ENCODE measurements at regions not wholly inside any gene's neighbourhood (a gene's known extent, or its start where the extent isn't known, plus 50 kb on each side); places are given as distances from the start of the nearest gene placed in this dataset.

DNA sequence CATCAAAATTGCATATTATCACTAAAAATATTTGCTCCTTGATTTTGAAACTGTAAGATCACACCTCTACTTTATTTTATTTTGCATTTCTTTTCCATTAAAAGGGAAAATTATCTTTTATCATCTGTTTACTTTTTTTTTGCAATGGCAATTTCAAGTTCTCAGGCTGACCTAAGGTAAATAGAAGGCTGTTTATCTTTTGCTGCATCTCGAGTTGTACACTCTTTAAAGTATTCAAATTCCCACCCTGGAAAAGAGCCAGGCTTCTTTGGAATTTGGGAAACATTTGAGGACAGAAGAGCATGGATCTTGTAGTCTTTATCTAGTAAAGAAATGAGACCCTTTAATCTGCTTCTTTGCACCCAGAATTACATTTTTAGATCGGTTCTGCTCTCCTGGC lies 645.7 kb downstream of the SLC4A3 start:
- H3K27ac ChIP-seq (ENCODE audit: low read depth, low read length) = no peak overlapping the region
- H3K23ac ChIP-seq (ENCODE audit: low read length) = no peak overlapping the region
- no peak overlapping the region for H2BK15ac ChIP-seq (replicated peaks; ENCODE audit: low read depth)
- H4K8ac ChIP-seq (ENCODE audit: low read depth, low read length) = no peak overlapping the region
- no peak overlapping the region for H3K4me3 ChIP-seq (ENCODE audit: low read length)
- no peak overlapping the region for H4K5ac ChIP-seq (ENCODE audit: low read length)
- no peak overlapping the region for H3K4me2 ChIP-seq (ENCODE audit: low read length)
- H3K27me3 ChIP-seq (ENCODE audit: insufficient read depth, low read length, poor library complexity) = no peaks in the 10 kb centered on the region
- H3K56ac ChIP-seq (ENCODE audit: low read length) = no peak overlapping the region
- no peaks in the 10 kb centered on the region for H3K79me2 ChIP-seq (ENCODE audit: control insufficient read depth, insufficient read depth, low read length)
- peaks cover 3% of the 10 kb centered on the region for H3K4me1 ChIP-seq (ENCODE audit: control insufficient read depth, low read depth, low read length)
- no peak overlapping the region for H3K4ac ChIP-seq (ENCODE audit: low read depth, low read length)
- WGBS (ENCODE audit: extremely low coverage, insufficient coverage, low lambda C conversion rate) = no CpG with 5 or more reads among the region's 2 CpGs
- H3K36me3 ChIP-seq (ENCODE audit: control insufficient read depth, insufficient read depth, low read length) = no peaks in the 10 kb centered on the region
- H2BK120ac ChIP-seq (ENCODE audit: low read depth, low read length) = no peak overlapping the region
- no peak overlapping the region for H2BK5ac ChIP-seq (ENCODE audit: low read length)
- DNase-seq = no peak
- no peak overlapping the region for H3K18ac ChIP-seq (ENCODE audit: low read length)
- H3K79me1 ChIP-seq (ENCODE audit: low read length) = no peaks in the 10 kb centered on the region
- H3K9ac ChIP-seq (ENCODE audit: low read length) = no peak overlapping the region
- no peak overlapping the region for H2AK5ac ChIP-seq (ENCODE audit: low read length)

DNA sequence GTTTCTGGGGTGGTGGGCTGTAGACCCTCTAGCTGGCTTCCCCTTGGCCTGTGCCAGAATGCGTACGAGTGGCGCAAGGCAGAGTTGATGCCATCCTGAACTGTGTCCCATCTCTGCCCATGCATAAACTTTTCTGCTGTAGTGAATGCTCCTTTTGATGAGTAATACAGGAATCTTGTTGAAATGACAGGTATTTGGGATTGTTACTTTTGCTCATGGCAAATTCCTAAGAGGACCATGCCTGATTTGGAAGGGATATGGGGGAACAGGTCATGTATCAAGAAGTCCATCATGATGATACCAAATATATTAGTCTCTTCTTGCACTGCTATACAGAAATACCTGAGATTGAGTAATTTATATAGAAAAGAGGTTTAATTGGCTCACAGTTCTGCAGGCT lies 648.0 kb downstream of the SLC4A3 start:
- H3K27ac ChIP-seq (ENCODE audit: low read depth, low read length) = no peak overlapping the region
- no peaks in the 10 kb centered on the region for H3K79me2 ChIP-seq (ENCODE audit: control insufficient read depth, insufficient read depth, low read length)
- peaks cover 3% of the 10 kb centered on the region for H3K4me1 ChIP-seq (ENCODE audit: control insufficient read depth, low read depth, low read length)
- H3K4ac ChIP-seq (ENCODE audit: low read depth, low read length) = no peak overlapping the region
- H2AK5ac ChIP-seq (ENCODE audit: low read length) = no peak overlapping the region
- H3K4me3 ChIP-seq (ENCODE audit: low read length) = no peak overlapping the region
- no peak overlapping the region for H4K8ac ChIP-seq (ENCODE audit: low read depth, low read length)
- no peaks in the 10 kb centered on the region for H3K36me3 ChIP-seq (ENCODE audit: control insufficient read depth, insufficient read depth, low read length)
- H2BK15ac ChIP-seq (replicated peaks; ENCODE audit: low read depth) = no peak overlapping the region
- no peaks in the 10 kb centered on the region for H3K79me1 ChIP-seq (ENCODE audit: low read length)
- no CpG with 5 or more reads among the region's 3 CpGs for WGBS (ENCODE audit: extremely low coverage, insufficient coverage, low lambda C conversion rate)
- no peak overlapping the region for H3K4me2 ChIP-seq (ENCODE audit: low read length)
- no peak overlapping the region for H4K5ac ChIP-seq (ENCODE audit: low read length)
- no peak overlapping the region for H3K56ac ChIP-seq (ENCODE audit: low read length)
- H2BK5ac ChIP-seq (ENCODE audit: low read length) = no peak overlapping the region
- peak; percentile 14 for DNase-seq
- H3K18ac ChIP-seq (ENCODE audit: low read length) = no peak overlapping the region
- H3K9ac ChIP-seq (ENCODE audit: low read length) = no peak overlapping the region
- H3K23ac ChIP-seq (ENCODE audit: low read length) = no peak overlapping the region
- H3K27me3 ChIP-seq (ENCODE audit: insufficient read depth, low read length, poor library complexity) = no peaks in the 10 kb centered on the region
- H2BK120ac ChIP-seq (ENCODE audit: low read depth, low read length) = no peak overlapping the region

DNA sequence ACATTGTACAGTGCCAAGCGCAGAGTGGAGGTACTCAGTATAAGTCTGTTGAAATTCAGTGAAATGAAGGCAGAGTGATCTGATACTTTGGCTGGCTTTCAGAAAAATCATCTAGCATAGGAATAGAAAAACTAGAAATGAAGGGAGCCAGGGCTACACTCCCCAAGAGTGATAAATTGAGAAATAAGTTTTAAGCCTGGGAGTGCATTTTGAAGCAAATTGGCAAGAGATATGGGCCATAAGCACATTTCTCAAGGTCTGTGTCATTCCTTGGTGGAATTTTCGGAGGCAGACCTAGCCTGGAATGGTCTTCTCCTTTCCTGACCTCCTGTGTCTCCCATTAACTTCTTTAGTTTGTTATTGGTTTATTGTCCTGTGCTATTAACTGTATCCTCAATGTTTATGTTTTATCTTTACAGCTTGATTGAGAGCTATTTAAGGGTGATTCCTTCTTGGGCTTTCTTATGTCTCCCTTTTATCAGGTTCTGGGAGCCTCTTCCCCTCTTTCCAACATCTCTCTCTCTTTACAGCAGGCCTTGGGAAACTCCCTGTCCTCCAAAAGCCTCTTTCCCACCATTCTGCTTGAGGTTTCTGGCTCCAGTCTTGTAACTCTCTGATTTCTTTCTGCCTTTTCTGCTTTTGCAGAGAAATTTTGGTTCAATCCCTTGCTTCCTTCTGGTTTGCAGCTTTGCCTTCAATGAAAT lies 649.5 kb downstream of the SLC4A3 start:
- Histone ChIP-seq H3K56ac (ENCODE audit: low read length) (no peak overlapping the region), H3K27ac (ENCODE audit: low read depth, low read length) (no peak overlapping the region), H2BK5ac (ENCODE audit: low read length) (no peak overlapping the region), H2BK15ac (replicated peaks; ENCODE audit: low read depth) (no peak overlapping the region), H2AK5ac (ENCODE audit: low read length) (no peak overlapping the region), H3K4me1 (ENCODE audit: control insufficient read depth, low read depth, low read length) (no peaks in the 10 kb centered on the region), H2BK120ac (ENCODE audit: low read depth, low read length) (no peak overlapping the region), H3K18ac (ENCODE audit: low read length) (peak overlapping the region; percentile 28), H3K79me1 (ENCODE audit: low read length) (no peaks in the 10 kb centered on the region), H3K4me2 (ENCODE audit: low read length) (no peak overlapping the region), H3K9ac (ENCODE audit: low read length) (no peak overlapping the region), H3K23ac (ENCODE audit: low read length) (no peak overlapping the region), H3K27me3 (ENCODE audit: insufficient read depth, low read length, poor library complexity) (no peaks in the 10 kb centered on the region), H3K4ac (ENCODE audit: low read depth, low read length) (no peak overlapping the region), H4K5ac (ENCODE audit: low read length) (no peak overlapping the region), H4K8ac (ENCODE audit: low read depth, low read length) (peak overlapping the region; percentile 76), H3K4me3 (ENCODE audit: low read length) (no peak overlapping the region), H3K36me3 (ENCODE audit: control insufficient read depth, insufficient read depth, low read length) (no peaks in the 10 kb centered on the region), H3K79me2 (ENCODE audit: control insufficient read depth, insufficient read depth, low read length) (no peaks in the 10 kb centered on the region)
- no peak for DNase-seq
- no CpG with 5 or more reads among the region's 2 CpGs for WGBS (ENCODE audit: extremely low coverage, insufficient coverage, low lambda C conversion rate)

DNA sequence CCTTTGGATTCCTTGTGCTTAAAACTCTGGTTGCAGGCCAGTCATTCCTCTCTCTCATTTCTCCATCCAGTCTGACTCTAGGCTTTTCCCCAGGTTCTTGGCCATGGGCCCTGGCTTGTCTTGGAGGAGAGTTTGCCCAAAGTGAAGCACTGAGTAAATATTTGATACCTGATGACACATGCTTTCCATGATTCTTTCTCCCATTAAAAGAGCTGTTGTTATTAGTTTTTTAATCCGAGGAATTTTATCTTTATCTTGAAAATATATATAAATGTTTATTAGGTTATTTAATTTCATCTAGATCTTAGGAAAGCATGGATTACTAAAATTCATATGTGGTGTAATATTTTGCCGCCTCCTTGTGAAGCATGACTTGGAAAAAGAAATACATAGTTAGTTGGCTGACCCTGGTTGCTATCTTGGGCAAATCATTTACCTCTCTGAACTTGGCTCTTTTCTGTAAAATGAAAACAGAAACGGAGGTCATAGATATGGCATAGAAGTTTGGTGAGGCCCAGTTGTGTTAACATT lies 650.1 kb downstream of the SLC4A3 start:
- Histone ChIP-seq H3K4me3 (ENCODE audit: low read length) (no peak overlapping the region), H3K4me2 (ENCODE audit: low read length) (no peak overlapping the region), H2BK15ac (replicated peaks; ENCODE audit: low read depth) (no peak overlapping the region), H3K4ac (ENCODE audit: low read depth, low read length) (no peak overlapping the region), H3K9ac (ENCODE audit: low read length) (no peak overlapping the region), H4K5ac (ENCODE audit: low read length) (no peak overlapping the region), H2BK5ac (ENCODE audit: low read length) (no peak overlapping the region), H3K27me3 (ENCODE audit: insufficient read depth, low read length, poor library complexity) (no peaks in the 10 kb centered on the region), H3K79me1 (ENCODE audit: low read length) (no peaks in the 10 kb centered on the region), H3K18ac (ENCODE audit: low read length) (peak overlapping the region; percentile 28), H3K36me3 (ENCODE audit: control insufficient read depth, insufficient read depth, low read length) (no peaks in the 10 kb centered on the region), H3K27ac (ENCODE audit: low read depth, low read length) (no peak overlapping the region), H3K4me1 (ENCODE audit: control insufficient read depth, low read depth, low read length) (no peaks in the 10 kb centered on the region), H2AK5ac (ENCODE audit: low read length) (no peak overlapping the region), H4K8ac (ENCODE audit: low read depth, low read length) (no peak overlapping the region), H3K56ac (ENCODE audit: low read length) (no peak overlapping the region), H3K23ac (ENCODE audit: low read length) (no peak overlapping the region), H2BK120ac (ENCODE audit: low read depth, low read length) (no peak overlapping the region), H3K79me2 (ENCODE audit: control insufficient read depth, insufficient read depth, low read length) (no peaks in the 10 kb centered on the region)
- DNase-seq = no peak
- WGBS (ENCODE audit: extremely low coverage, insufficient coverage, low lambda C conversion rate) = no CpG with 5 or more reads among the region's 3 CpGs

DNA sequence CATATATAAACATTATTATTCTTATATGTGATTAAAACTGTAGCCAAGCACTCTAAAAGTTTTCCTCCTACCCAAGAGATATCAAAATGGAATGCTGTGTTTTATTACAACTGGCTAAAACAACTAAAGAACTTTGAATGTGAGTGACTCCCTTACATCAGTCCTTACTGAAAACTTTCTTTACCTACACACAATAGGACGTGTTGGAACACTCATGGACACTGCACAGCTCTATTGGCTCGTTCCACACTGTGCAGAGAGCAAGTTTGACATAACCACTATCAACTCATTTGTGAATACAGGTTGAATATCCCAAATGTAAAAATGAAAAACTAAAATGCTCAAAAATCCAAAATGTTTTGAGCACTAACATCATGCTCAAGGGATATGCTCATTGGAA lies 650.6 kb downstream of the SLC4A3 start:
- no peak overlapping the region for H2AK5ac ChIP-seq (ENCODE audit: low read length)
- no CpG with 5 or more reads among the region's 2 CpGs for WGBS (ENCODE audit: extremely low coverage, insufficient coverage, low lambda C conversion rate)
- no peaks in the 10 kb centered on the region for H3K27me3 ChIP-seq (ENCODE audit: insufficient read depth, low read length, poor library complexity)
- no peak overlapping the region for H2BK120ac ChIP-seq (ENCODE audit: low read depth, low read length)
- H3K36me3 ChIP-seq (ENCODE audit: control insufficient read depth, insufficient read depth, low read length) = no peaks in the 10 kb centered on the region
- no peak for DNase-seq
- no peak overlapping the region for H3K9ac ChIP-seq (ENCODE audit: low read length)
- no peak overlapping the region for H3K18ac ChIP-seq (ENCODE audit: low read length)
- no peak overlapping the region for H4K5ac ChIP-seq (ENCODE audit: low read length)
- no peaks in the 10 kb centered on the region for H3K79me2 ChIP-seq (ENCODE audit: control insufficient read depth, insufficient read depth, low read length)
- no peak overlapping the region for H4K8ac ChIP-seq (ENCODE audit: low read depth, low read length)
- H3K4me1 ChIP-seq (ENCODE audit: control insufficient read depth, low read depth, low read length) = no peaks in the 10 kb centered on the region
- H3K23ac ChIP-seq (ENCODE audit: low read length) = no peak overlapping the region
- no peak overlapping the region for H3K4me2 ChIP-seq (ENCODE audit: low read length)
- H2BK5ac ChIP-seq (ENCODE audit: low read length) = no peak overlapping the region
- no peaks in the 10 kb centered on the region for H3K79me1 ChIP-seq (ENCODE audit: low read length)
- H3K4ac ChIP-seq (ENCODE audit: low read depth, low read length) = no peak overlapping the region
- no peak overlapping the region for H3K4me3 ChIP-seq (ENCODE audit: low read length)
- H2BK15ac ChIP-seq (replicated peaks; ENCODE audit: low read depth) = no peak overlapping the region
- H3K56ac ChIP-seq (ENCODE audit: low read length) = no peak overlapping the region
- no peak overlapping the region for H3K27ac ChIP-seq (ENCODE audit: low read depth, low read length)

DNA sequence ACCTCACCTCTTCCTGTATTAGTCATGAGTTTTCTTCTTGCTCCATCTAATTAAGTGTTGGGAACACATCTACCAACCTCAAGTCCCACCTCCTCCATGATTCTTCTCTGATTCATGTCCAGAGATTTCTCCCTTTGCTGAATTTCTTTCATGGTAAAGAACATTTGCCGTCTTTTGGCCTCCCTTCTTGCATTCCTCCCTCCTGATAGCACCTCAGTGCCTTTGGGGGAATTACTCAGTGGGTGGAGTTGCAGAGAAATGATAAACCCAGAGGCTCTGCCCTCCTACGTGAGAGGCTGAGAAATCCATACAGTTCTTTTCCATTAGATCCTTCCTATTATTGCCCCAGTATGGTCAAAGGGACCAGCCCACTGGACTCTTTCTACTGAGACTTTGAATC lies 651.9 kb downstream of the SLC4A3 start:
- no peak for DNase-seq
- H3K23ac ChIP-seq (ENCODE audit: low read length) = no peak overlapping the region
- no peaks in the 10 kb centered on the region for H3K79me1 ChIP-seq (ENCODE audit: low read length)
- H3K9ac ChIP-seq (ENCODE audit: low read length) = no peak overlapping the region
- no peak overlapping the region for H3K56ac ChIP-seq (ENCODE audit: low read length)
- no peak overlapping the region for H3K4me3 ChIP-seq (ENCODE audit: low read length)
- WGBS (ENCODE audit: extremely low coverage, insufficient coverage, low lambda C conversion rate) = no CpG with 5 or more reads among the region's 2 CpGs
- H3K27me3 ChIP-seq (ENCODE audit: insufficient read depth, low read length, poor library complexity) = no peaks in the 10 kb centered on the region
- no peaks in the 10 kb centered on the region for H3K36me3 ChIP-seq (ENCODE audit: control insufficient read depth, insufficient read depth, low read length)
- no peak overlapping the region for H2BK15ac ChIP-seq (replicated peaks; ENCODE audit: low read depth)
- no peak overlapping the region for H4K8ac ChIP-seq (ENCODE audit: low read depth, low read length)
- H3K4ac ChIP-seq (ENCODE audit: low read depth, low read length) = no peak overlapping the region
- H2AK5ac ChIP-seq (ENCODE audit: low read length) = no peak overlapping the region
- H3K27ac ChIP-seq (ENCODE audit: low read depth, low read length) = no peak overlapping the region
- H2BK5ac ChIP-seq (ENCODE audit: low read length) = no peak overlapping the region
- no peaks in the 10 kb centered on the region for H3K4me1 ChIP-seq (ENCODE audit: control insufficient read depth, low read depth, low read length)
- no peak overlapping the region for H3K4me2 ChIP-seq (ENCODE audit: low read length)
- no peak overlapping the region for H2BK120ac ChIP-seq (ENCODE audit: low read depth, low read length)
- H3K18ac ChIP-seq (ENCODE audit: low read length) = no peak overlapping the region
- no peak overlapping the region for H4K5ac ChIP-seq (ENCODE audit: low read length)
- H3K79me2 ChIP-seq (ENCODE audit: control insufficient read depth, insufficient read depth, low read length) = no peaks in the 10 kb centered on the region

All from mesendoderm (in vitro differentiated cells).